ENCODE measurements at regions not wholly inside any gene's neighbourhood (a gene's known extent, or its start where the extent isn't known, plus 50 kb on each side); places are given as distances from the start of the nearest gene placed in this dataset.

DNA sequence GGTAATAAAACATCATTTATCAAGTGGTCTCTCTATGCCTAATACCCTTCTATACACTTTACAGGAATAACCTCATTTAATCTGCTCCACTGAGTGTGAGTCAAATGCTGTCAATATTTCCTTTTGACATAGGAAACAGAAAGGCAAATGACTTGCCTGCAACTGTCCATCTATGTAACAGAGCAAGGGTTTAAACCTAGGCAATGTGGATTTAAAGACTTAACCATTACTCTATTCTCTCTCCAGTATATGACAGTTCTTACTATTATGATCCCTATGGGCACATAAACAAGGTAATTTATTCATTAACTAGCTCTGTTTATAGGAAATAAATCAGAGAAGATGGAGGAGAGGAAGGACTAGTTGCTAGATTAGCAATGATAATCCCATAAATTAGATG, 70.6 kb downstream of the FSCB start:
- no peak for TF ChIP-seq EZH2 (IDR thresholded peaks at IDR 0.05; ENCODE audit: borderline replicate concordance, low read depth, low read length, severe bottlenecking)
- TF ChIP-seq, protein P1, sequence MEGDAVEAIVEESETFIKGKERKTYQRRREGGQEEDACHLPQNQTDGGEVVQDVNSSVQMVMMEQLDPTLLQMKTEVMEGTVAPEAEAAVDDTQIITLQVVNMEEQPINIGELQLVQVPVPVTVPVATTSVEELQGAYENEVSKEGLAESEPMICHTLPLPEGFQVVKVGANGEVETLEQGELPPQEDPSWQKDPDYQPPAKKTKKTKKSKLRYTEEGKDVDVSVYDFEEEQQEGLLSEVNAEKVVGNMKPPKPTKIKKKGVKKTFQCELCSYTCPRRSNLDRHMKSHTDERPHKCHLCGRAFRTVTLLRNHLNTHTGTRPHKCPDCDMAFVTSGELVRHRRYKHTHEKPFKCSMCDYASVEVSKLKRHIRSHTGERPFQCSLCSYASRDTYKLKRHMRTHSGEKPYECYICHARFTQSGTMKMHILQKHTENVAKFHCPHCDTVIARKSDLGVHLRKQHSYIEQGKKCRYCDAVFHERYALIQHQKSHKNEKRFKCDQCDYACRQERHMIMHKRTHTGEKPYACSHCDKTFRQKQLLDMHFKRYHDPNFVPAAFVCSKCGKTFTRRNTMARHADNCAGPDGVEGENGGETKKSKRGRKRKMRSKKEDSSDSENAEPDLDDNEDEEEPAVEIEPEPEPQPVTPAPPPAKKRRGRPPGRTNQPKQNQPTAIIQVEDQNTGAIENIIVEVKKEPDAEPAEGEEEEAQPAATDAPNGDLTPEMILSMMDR (IDR thresholded peaks at IDR 0.05; ENCODE audit: borderline replicate concordance, extremely low read depth, low read length, poor library complexity, severe bottlenecking), result no peak
- Histone ChIP-seq H3K9ac (ENCODE audit: low read depth, low read length) (no peak overlapping the region), H4K20me1 (ENCODE audit: insufficient read depth, low read length) (no peaks in the 10 kb centered on the region), H3K27ac (ENCODE audit: low read length) (no peak overlapping the region), H3K36me3 (ENCODE audit: insufficient read depth, low read length) (no peaks in the 10 kb centered on the region), H3K27me3 (ENCODE audit: insufficient read depth, low read length, poor library complexity) (no peaks in the 10 kb centered on the region), H3K79me2 (ENCODE audit: insufficient read depth, low read length) (no peaks in the 10 kb centered on the region), H3K9me3 (ENCODE audit: insufficient read depth, low read length, severe bottlenecking) (no peaks in the 10 kb centered on the region), H2AFZ (ENCODE audit: low read depth, low read length) (no peak overlapping the region), H3K4me2 (ENCODE audit: insufficient read depth, low read length) (no peak overlapping the region), H3K4me1 (ENCODE audit: insufficient read depth, low read length) (no peaks in the 10 kb centered on the region), H3K4me3 (ENCODE audit: low read depth in 1 of 2, low read length in 2 of 2) (no peak overlapping the region)
- no peak for ATAC-seq (ENCODE audit: insufficient read depth, low read depth)
- DNase-seq, result no peak

DNA sequence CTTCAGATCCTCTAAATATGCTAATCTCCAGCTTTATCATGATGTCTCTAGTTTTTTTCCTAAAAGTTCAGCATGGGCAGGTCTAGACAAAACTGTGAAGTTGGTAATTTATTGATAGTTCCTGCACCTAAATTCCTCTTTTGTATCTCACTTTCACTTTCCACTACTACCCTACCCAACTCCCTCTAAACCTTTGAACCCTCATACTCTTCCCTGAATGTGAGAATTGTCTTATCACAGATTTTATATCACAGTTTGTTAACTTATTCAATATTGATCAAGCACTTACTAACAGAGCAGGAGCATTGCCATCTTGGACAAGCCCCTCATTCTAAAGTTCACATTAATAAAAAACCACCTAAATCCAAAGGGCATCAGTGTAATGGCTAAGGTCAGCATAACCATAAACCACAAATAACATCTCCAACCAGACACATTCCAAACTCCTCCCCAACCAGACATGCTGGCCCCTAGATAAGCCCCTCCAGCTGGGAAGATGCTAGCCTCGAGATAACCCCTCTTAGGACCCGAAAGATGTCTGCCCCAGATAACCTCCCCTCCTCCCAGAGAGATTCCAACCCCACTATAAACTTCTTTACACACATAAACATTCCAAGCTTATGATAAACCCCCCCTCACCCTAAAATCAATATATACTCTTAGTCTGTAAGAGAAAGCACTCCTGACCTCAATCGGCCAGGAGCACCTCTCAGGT, 78.7 kb downstream of the FSCB start:
- DNase-seq (no peak), ATAC-seq (ENCODE audit: insufficient read depth, low read depth) (no peak)
- Histone ChIP-seq H3K27ac (ENCODE audit: low read length) (no peak overlapping the region), H3K9ac (ENCODE audit: low read depth, low read length) (no peak overlapping the region), H3K9me3 (ENCODE audit: insufficient read depth, low read length, severe bottlenecking) (no peaks in the 10 kb centered on the region), H3K27me3 (ENCODE audit: insufficient read depth, low read length, poor library complexity) (no peaks in the 10 kb centered on the region), H2AFZ (ENCODE audit: low read depth, low read length) (no peak overlapping the region), H3K4me3 (ENCODE audit: low read depth in 1 of 2, low read length in 2 of 2) (no peak overlapping the region), H3K4me1 (ENCODE audit: insufficient read depth, low read length) (no peaks in the 10 kb centered on the region), H3K79me2 (ENCODE audit: insufficient read depth, low read length) (no peaks in the 10 kb centered on the region), H3K4me2 (ENCODE audit: insufficient read depth, low read length) (no peak overlapping the region), H3K36me3 (ENCODE audit: insufficient read depth, low read length) (no peaks in the 10 kb centered on the region), H4K20me1 (ENCODE audit: insufficient read depth, low read length) (no peaks in the 10 kb centered on the region)
- TF ChIP-seq, protein P1 (IDR thresholded peaks at IDR 0.05; ENCODE audit: borderline replicate concordance, extremely low read depth, low read length, poor library complexity, severe bottlenecking), result no peak
- no peak for TF ChIP-seq EZH2 (IDR thresholded peaks at IDR 0.05; ENCODE audit: borderline replicate concordance, low read depth, low read length, severe bottlenecking)

DNA sequence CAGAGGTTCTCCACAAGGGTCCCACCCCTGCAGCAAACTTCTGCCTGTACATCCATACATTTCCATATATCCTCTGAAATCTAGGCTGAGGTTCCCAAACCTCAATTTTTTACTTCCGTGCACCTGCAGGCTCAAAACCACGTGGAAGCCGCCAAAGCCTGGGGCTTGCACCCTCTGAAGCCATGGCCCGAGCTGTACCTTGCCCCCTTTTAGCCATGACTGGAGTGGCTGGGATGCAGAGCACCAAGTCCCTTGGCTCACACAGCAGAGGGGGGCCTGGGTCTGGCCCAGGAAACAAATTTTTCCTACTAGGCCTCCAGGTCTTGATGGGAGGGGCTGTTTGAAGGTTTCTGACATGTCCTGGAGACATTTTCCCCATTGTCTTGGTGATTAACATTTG, 84.4 kb downstream of the FSCB start:
- H3K4me2 ChIP-seq (ENCODE audit: insufficient read depth, low read length), result no peak overlapping the region
- no peak overlapping the region for H3K4me3 ChIP-seq (ENCODE audit: low read depth in 1 of 2, low read length in 2 of 2)
- no peaks in the 10 kb centered on the region for H3K9me3 ChIP-seq (ENCODE audit: insufficient read depth, low read length, severe bottlenecking)
- TF ChIP-seq, protein P1 (IDR thresholded peaks at IDR 0.05; ENCODE audit: borderline replicate concordance, extremely low read depth, low read length, poor library complexity, severe bottlenecking), result no peak
- no peak for TF ChIP-seq EZH2 (IDR thresholded peaks at IDR 0.05; ENCODE audit: borderline replicate concordance, low read depth, low read length, severe bottlenecking)
- ATAC-seq (ENCODE audit: insufficient read depth, low read depth) (no peak), DNase-seq (no peak)
- H4K20me1 ChIP-seq (ENCODE audit: insufficient read depth, low read length), result no peaks in the 10 kb centered on the region
- H3K9ac ChIP-seq (ENCODE audit: low read depth, low read length), result no peak overlapping the region
- no peak overlapping the region for H3K27ac ChIP-seq (ENCODE audit: low read length)
- no peak overlapping the region for H2AFZ ChIP-seq (ENCODE audit: low read depth, low read length)
- H3K79me2 ChIP-seq (ENCODE audit: insufficient read depth, low read length), result no peaks in the 10 kb centered on the region
- H3K27me3 ChIP-seq (ENCODE audit: insufficient read depth, low read length, poor library complexity), result no peaks in the 10 kb centered on the region
- no peaks in the 10 kb centered on the region for H3K4me1 ChIP-seq (ENCODE audit: insufficient read depth, low read length)
- no peaks in the 10 kb centered on the region for H3K36me3 ChIP-seq (ENCODE audit: insufficient read depth, low read length)

All from DND-41 (cell line).